HEK293 (cell line): ENCODE measurements at regions not wholly inside any gene's neighbourhood (a gene's known extent, or its start where the extent isn't known, plus 50 kb on each side); places are given as distances from the start of the nearest gene placed in this dataset.

Experiments
- CTCF ChIA-PET: fragments of 350-600 bp; formaldehyde crosslinking; extraction: SDS; loops from one replicate; lab custom pipeline; 2021; ENCODE audit warnings: antibody characterized with exemption; lab: Yijun Ruan, JAX
- POLR2A ChIA-PET: fragments of 300-600 bp; formaldehyde crosslinking; extraction: SDS; loops from one replicate; lab custom pipeline; 2020; ENCODE audit warnings: antibody characterized with exemption, inconsistent platforms; lab: Yijun Ruan, JAX
- H3K27ac ChIP-seq: fragments of 200-500 bp; sonication (Bioruptor generic); 2 replicates; pipeline ENCODE4 v1.5.1; 2014; ENCODE audit warnings: low read depth, low read length, control low read depth, inconsistent platforms; ENCODE audit errors: extremely low read depth
- H3K36me3 ChIP-seq, 2 experiments: fragments of 200-500 bp in 1 of 2; sonication (Bioruptor generic) in 1 of 2; 1 replicate in 1 of 2; 2 replicates in 1 of 2; pipeline ENCODE4 v1.5.1; 2014 to 2017; ENCODE audit warnings: inconsistent platforms in 2 of 2, low read length in 2 of 2; ENCODE audit not compliant: control insufficient read depth in 2 of 2, insufficient read depth in 1 of 2
- H3K4me1 ChIP-seq: fragments of 200-500 bp; sonication (Bioruptor generic); 2 replicates; pipeline ENCODE4 v1.5.1; 2014; ENCODE audit warnings: mild to moderate bottlenecking, low read length, inconsistent platforms; ENCODE audit not compliant: control insufficient read depth, insufficient read depth
- H3K4me3 ChIP-seq: 2 replicates; pipeline ENCODE4 v1.5.1; 2011; ENCODE audit warnings: low read depth, mild to moderate bottlenecking, control low read depth, low read length, moderate library complexity
- H3K9me3 ChIP-seq: fragments of 200-500 bp; sonication (Bioruptor generic); 2 replicates; pipeline ENCODE4 v1.5.1; 2014; ENCODE audit warnings: low read depth, low read length, inconsistent platforms; ENCODE audit not compliant: control insufficient read depth, insufficient read depth
- GLIS2 ChIP-seq: fragments of 450-650 bp; formaldehyde crosslinking; IDR thresholded peaks from 2 replicates; pipeline ENCODE4 v1.5.1; 2016; ENCODE audit warnings: missing biosample characterization, missing genetic modification characterization
- IKZF3 ChIP-seq: fragments of 450-650 bp; IDR thresholded peaks from 2 replicates; pipeline ENCODE4 v1.5.0; 2018; ENCODE audit warnings: missing biosample characterization, mild to moderate bottlenecking, missing genetic modification characterization, moderate library complexity
- KLF16 ChIP-seq: fragments of 450-650 bp; formaldehyde crosslinking; IDR thresholded peaks from 2 replicates; pipeline ENCODE4 v1.5.1; 2017; ENCODE audit warnings: missing biosample characterization, missing genetic modification characterization
- KLF7 ChIP-seq: fragments of 450-650 bp; formaldehyde crosslinking; IDR thresholded peaks from 2 replicates; pipeline ENCODE4 v1.5.1; 2016; ENCODE audit warnings: missing biosample characterization, missing genetic modification characterization, borderline replicate concordance
- REPIN1 ChIP-seq: fragments of 450-650 bp; formaldehyde crosslinking; IDR thresholded peaks from 2 replicates; pipeline ENCODE4 v1.5.1; 2017; ENCODE audit warnings: missing biosample characterization, missing genetic modification characterization, low read depth
- SETDB1 ChIP-seq: IDR thresholded peaks from one replicate; pipeline ENCODE4 v1.6.1; 2017; ENCODE audit warnings: mild to moderate bottlenecking, low read length, moderate library complexity, mixed read lengths; ENCODE audit not compliant: insufficient read length
- ZIC2 ChIP-seq: fragments of 450-650 bp; formaldehyde crosslinking; IDR thresholded peaks from 2 replicates; pipeline ENCODE4 v1.5.1; 2016; ENCODE audit warnings: missing biosample characterization, missing genetic modification characterization
- ZNF133 ChIP-seq: fragments of 450-650 bp; formaldehyde crosslinking; IDR thresholded peaks from 2 replicates; pipeline ENCODE4 v1.5.1; 2016; ENCODE audit warnings: missing biosample characterization, missing genetic modification characterization
- ZNF169 ChIP-seq: fragments of 450-650 bp; formaldehyde crosslinking; IDR thresholded peaks from 2 replicates; pipeline ENCODE4 v1.5.1; 2016; ENCODE audit warnings: missing biosample characterization, missing genetic modification characterization
- ZNF221 ChIP-seq: fragments of 450-650 bp; formaldehyde crosslinking; IDR thresholded peaks from 2 replicates; pipeline ENCODE4 v1.5.1; 2017; ENCODE audit warnings: missing biosample characterization, missing genetic modification characterization, borderline replicate concordance
- ZNF292 ChIP-seq: fragments of 450-650 bp; formaldehyde crosslinking; IDR thresholded peaks from 2 replicates; pipeline ENCODE4 v1.5.1; 2016; ENCODE audit warnings: low read depth, missing biosample characterization, missing genetic modification characterization, borderline replicate concordance
- ZNF302 ChIP-seq: fragments of 450-650 bp; formaldehyde crosslinking; IDR thresholded peaks from 2 replicates; pipeline ENCODE4 v1.5.1; 2016; ENCODE audit warnings: missing biosample characterization, missing genetic modification characterization, low read depth
- ZNF311 ChIP-seq: fragments of 450-650 bp; formaldehyde crosslinking; IDR thresholded peaks from 2 replicates; pipeline ENCODE4 v1.5.1; 2017; ENCODE audit warnings: missing biosample characterization, missing genetic modification characterization, borderline replicate concordance
- ZNF391 ChIP-seq: fragments of 450-650 bp; formaldehyde crosslinking; IDR thresholded peaks from 2 replicates; pipeline ENCODE4 v1.5.1; 2016; ENCODE audit warnings: low read depth, missing biosample characterization, missing genetic modification characterization, borderline replicate concordance
- ZNF433 ChIP-seq: fragments of 450-650 bp; formaldehyde crosslinking; IDR thresholded peaks from 2 replicates; pipeline ENCODE4 v1.5.1; 2016; ENCODE audit warnings: missing biosample characterization, missing genetic modification characterization, low read depth
- ZNF555 ChIP-seq: fragments of 450-650 bp; formaldehyde crosslinking; conservative IDR thresholded peaks from 2 replicates; pipeline ENCODE4 v1.5.1; 2017; ENCODE audit warnings: missing biosample characterization, mild to moderate bottlenecking, missing genetic modification characterization, inconsistent platforms
- ZNF561 ChIP-seq: fragments of 450-650 bp; IDR thresholded peaks from 2 replicates; pipeline ENCODE4 v1.5.1; 2018; ENCODE audit warnings: missing biosample characterization, missing genetic modification characterization, borderline replicate concordance
- ZNF623 ChIP-seq: fragments of 450-650 bp; formaldehyde crosslinking; IDR thresholded peaks from 2 replicates; pipeline ENCODE4 v1.5.1; 2016; ENCODE audit warnings: missing biosample characterization, missing genetic modification characterization
- ZNF629 ChIP-seq: fragments of 450-650 bp; formaldehyde crosslinking; IDR thresholded peaks from 2 replicates; pipeline ENCODE4 v1.5.1; 2017; ENCODE audit warnings: missing biosample characterization, missing genetic modification characterization
- ZNF76 ChIP-seq: fragments of 450-650 bp; formaldehyde crosslinking; IDR thresholded peaks from 2 replicates; pipeline ENCODE4; 2016; ENCODE audit warnings: low read depth, missing biosample characterization, missing genetic modification characterization, borderline replicate concordance
- ZNF830 ChIP-seq: fragments of 450-650 bp; IDR thresholded peaks from 2 replicates; pipeline ENCODE4 v1.5.0; 2018; ENCODE audit warnings: missing biosample characterization, missing genetic modification characterization, low read depth, mild to moderate bottlenecking, moderate library complexity
- ZSCAN16 ChIP-seq: fragments of 450-650 bp; formaldehyde crosslinking; IDR thresholded peaks from 2 replicates; pipeline ENCODE4 v1.5.1; 2016; ENCODE audit warnings: missing biosample characterization, missing genetic modification characterization
- ZXDB ChIP-seq: fragments of 450-650 bp; formaldehyde crosslinking; IDR thresholded peaks from 2 replicates; pipeline ENCODE4 v1.5.1; 2016; ENCODE audit warnings: missing biosample characterization, missing genetic modification characterization
- TF ChIP-seq, protein P1 (sequence below): fragments of 450-650 bp; formaldehyde crosslinking; IDR thresholded peaks from 2 replicates; pipeline ENCODE4; 2016; ENCODE audit warnings: missing biosample characterization, missing genetic modification characterization
- TF ChIP-seq, protein P2 (sequence below): IDR thresholded peaks from 2 replicates; pipeline ENCODE4 v1.6.1; 2011; ENCODE audit warnings: mild to moderate bottlenecking, low read depth, low read length, borderline replicate concordance
- TF ChIP-seq, protein P3 (sequence below): fragments of 450-650 bp; formaldehyde crosslinking; IDR thresholded peaks from 2 replicates; pipeline ENCODE4 v1.5.1; 2016; ENCODE audit warnings: missing biosample characterization, missing genetic modification characterization
- TF ChIP-seq, protein P4 (sequence below): fragments of 450-650 bp; formaldehyde crosslinking; IDR thresholded peaks from 2 replicates; pipeline ENCODE4 v1.5.1; 2016; ENCODE audit warnings: missing biosample characterization, missing genetic modification characterization
- TF ChIP-seq, protein P5 (sequence below): fragments of 450-650 bp; formaldehyde crosslinking; IDR thresholded peaks from 2 replicates; pipeline ENCODE4 v1.5.1; 2017; ENCODE audit warnings: missing biosample characterization, missing genetic modification characterization

DNA sequence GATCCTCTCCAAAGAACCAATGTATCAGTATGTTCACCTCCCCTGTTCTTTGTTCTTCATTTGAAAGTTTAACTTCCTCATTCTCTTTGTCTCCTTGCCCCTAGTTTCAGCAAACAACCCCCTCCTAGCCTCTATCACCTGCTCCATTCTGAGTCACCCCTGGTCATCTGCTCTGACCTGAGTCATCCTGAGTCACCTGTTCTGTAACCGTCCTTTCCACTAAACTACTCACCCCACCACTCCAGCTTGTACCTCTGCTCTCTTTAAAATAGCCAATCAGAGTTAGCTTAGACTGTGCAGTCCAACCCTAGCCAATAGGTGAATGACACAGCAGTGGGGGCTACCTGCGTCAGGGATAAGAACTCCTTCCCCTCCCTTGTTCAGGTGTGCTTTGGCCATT, 249.8 kb upstream of the AADAT start:
- no peaks in the 10 kb centered on the region for H3K36me3 ChIP-seq
- POLR2A ChIA-PET, result no interaction called here
- H3K4me1 ChIP-seq, result no peaks in the 10 kb centered on the region
- no peak for TF ChIP-seq ZNF830 (tag by site-specific recombination)
- TF ChIP-seq ZNF133 (tag by site-specific recombination), result no peak
- no peak for TF ChIP-seq ZNF292 (tag by site-specific recombination)
- no peak for TF ChIP-seq ZNF433 (tag by site-specific recombination)
- no peak for TF ChIP-seq ZNF76 (tag by site-specific recombination)
- no peak for TF ChIP-seq KLF16 (tag by site-specific recombination)
- TF ChIP-seq, protein P1, sequence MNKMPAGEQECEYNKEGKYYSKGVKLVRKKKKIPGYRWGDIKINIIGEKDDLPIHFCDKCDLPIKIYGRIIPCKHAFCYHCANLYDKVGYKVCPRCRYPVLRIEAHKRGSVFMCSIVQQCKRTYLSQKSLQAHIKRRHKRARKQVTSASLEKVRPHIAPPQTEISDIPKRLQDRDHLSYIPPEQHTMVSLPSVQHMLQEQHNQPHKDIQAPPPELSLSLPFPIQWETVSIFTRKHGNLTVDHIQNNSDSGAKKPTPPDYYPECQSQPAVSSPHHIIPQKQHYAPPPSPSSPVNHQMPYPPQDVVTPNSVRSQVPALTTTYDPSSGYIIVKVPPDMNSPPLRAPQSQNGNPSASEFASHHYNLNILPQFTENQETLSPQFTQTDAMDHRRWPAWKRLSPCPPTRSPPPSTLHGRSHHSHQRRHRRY (tag by site-specific recombination), result no peak
- no peak for TF ChIP-seq KLF7 (tag by site-specific recombination)
- no peak for TF ChIP-seq ZNF391 (tag by site-specific recombination)
- TF ChIP-seq ZSCAN16 (tag by site-specific recombination), result no peak
- TF ChIP-seq, protein P2, sequence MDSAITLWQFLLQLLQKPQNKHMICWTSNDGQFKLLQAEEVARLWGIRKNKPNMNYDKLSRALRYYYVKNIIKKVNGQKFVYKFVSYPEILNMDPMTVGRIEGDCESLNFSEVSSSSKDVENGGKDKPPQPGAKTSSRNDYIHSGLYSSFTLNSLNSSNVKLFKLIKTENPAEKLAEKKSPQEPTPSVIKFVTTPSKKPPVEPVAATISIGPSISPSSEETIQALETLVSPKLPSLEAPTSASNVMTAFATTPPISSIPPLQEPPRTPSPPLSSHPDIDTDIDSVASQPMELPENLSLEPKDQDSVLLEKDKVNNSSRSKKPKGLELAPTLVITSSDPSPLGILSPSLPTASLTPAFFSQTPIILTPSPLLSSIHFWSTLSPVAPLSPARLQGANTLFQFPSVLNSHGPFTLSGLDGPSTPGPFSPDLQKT, result no peak
- TF ChIP-seq IKZF3 (tag by site-specific recombination), result no peak
- no peak for TF ChIP-seq SETDB1
- no peak for TF ChIP-seq GLIS2
- CTCF ChIA-PET, result no interaction called here
- no peak overlapping the region for H3K27ac ChIP-seq
- H3K9me3 ChIP-seq, result no peaks in the 10 kb centered on the region
- H3K4me3 ChIP-seq, result no peak overlapping the region

DNA sequence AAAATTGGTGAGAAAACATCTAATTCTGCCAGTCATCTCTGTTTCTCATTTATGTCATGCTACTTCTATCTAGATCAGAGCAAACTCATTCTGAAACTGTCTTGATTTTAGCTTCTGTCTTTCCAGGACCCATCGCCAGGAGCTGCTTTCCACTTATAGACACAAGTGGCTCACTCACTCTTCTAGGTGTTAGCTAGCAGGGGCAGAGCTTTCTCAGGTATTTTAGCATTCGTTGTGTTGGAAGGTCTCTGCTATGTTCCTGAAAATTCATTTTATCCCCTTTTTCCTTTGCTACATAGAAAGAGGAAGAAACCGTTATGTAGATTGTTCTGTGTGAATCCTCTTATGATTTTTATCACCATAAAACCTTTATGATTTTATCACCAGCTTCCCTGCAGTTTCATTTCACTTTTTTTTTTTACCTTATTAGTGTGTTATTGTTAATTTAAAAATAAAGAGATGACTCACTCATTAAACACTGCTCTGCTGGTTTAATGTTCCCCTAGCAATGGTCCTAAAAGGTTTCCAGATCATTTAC, 246.6 kb upstream of the AADAT start:
- H3K36me3 ChIP-seq, result no peaks in the 10 kb centered on the region
- no peaks in the 10 kb centered on the region for H3K4me1 ChIP-seq
- no peak overlapping the region for H3K27ac ChIP-seq
- H3K4me3 ChIP-seq, result no peak overlapping the region
- H3K9me3 ChIP-seq, result no peaks in the 10 kb centered on the region
- POLR2A ChIA-PET, result no interaction called here
- CTCF ChIA-PET, result interaction anchor here (0.6 kb wide), 1 partner anchor 57 kb away, joined by 4 read pairs; no protein-coding TSS in a partner anchor
- TF ChIP-seq, protein P3, sequence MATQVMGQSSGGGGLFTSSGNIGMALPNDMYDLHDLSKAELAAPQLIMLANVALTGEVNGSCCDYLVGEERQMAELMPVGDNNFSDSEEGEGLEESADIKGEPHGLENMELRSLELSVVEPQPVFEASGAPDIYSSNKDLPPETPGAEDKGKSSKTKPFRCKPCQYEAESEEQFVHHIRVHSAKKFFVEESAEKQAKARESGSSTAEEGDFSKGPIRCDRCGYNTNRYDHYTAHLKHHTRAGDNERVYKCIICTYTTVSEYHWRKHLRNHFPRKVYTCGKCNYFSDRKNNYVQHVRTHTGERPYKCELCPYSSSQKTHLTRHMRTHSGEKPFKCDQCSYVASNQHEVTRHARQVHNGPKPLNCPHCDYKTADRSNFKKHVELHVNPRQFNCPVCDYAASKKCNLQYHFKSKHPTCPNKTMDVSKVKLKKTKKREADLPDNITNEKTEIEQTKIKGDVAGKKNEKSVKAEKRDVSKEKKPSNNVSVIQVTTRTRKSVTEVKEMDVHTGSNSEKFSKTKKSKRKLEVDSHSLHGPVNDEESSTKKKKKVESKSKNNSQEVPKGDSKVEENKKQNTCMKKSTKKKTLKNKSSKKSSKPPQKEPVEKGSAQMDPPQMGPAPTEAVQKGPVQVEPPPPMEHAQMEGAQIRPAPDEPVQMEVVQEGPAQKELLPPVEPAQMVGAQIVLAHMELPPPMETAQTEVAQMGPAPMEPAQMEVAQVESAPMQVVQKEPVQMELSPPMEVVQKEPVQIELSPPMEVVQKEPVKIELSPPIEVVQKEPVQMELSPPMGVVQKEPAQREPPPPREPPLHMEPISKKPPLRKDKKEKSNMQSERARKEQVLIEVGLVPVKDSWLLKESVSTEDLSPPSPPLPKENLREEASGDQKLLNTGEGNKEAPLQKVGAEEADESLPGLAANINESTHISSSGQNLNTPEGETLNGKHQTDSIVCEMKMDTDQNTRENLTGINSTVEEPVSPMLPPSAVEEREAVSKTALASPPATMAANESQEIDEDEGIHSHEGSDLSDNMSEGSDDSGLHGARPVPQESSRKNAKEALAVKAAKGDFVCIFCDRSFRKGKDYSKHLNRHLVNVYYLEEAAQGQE (tag by site-specific recombination), result no peak
- TF ChIP-seq ZXDB (no peak), ZNF169 (no peak), ZNF311 (tag by site-specific recombination) (no peak), ZNF561 (tag by site-specific recombination) (no peak), REPIN1 (tag by site-specific recombination) (no peak), ZNF623 (tag by site-specific recombination) (no peak), ZIC2 (tag by site-specific recombination) (no peak), ZNF302 (tag by site-specific recombination) (no peak), ZNF555 (tag by site-specific recombination) (no peak), IKZF3 (tag by site-specific recombination) (no peak), ZNF629 (tag by site-specific recombination) (no peak), ZNF221 (tag by site-specific recombination) (no peak)
- TF ChIP-seq, protein P4, sequence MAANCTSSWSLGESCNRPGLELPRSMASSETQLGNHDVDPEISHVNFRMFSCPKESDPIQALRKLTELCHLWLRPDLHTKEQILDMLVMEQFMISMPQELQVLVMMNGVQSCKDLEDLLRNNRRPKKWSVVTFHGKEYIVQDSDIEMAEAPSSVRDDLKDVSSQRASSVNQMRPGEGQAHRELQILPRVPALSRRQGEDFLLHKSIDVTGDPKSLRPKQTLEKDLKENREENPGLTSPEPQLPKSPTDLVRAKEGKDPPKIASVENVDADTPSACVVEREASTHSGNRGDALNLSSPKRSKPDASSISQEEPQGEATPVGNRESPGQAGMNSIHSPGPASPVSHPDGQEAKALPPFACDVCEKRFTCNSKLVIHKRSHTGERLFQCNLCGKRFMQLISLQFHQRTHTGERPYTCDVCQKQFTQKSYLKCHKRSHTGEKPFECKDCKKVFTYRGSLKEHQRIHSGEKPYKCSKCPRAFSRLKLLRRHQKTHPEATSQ (tag by site-specific recombination), result no peak
- TF ChIP-seq, protein P5, sequence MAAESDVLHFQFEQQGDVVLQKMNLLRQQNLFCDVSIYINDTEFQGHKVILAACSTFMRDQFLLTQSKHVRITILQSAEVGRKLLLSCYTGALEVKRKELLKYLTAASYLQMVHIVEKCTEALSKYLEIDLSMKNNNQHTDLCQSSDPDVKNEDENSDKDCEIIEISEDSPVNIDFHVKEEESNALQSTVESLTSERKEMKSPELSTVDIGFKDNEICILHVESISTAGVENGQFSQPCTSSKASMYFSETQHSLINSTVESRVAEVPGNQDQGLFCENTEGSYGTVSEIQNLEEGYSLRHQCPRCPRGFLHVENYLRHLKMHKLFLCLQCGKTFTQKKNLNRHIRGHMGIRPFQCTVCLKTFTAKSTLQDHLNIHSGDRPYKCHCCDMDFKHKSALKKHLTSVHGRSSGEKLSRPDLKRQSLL (tag by site-specific recombination), result no peak
